ENCODE measurements at regions not wholly inside any gene's neighbourhood (a gene's known extent, or its start where the extent isn't known, plus 50 kb on each side); places are given as distances from the start of the nearest gene placed in this dataset.

DNA sequence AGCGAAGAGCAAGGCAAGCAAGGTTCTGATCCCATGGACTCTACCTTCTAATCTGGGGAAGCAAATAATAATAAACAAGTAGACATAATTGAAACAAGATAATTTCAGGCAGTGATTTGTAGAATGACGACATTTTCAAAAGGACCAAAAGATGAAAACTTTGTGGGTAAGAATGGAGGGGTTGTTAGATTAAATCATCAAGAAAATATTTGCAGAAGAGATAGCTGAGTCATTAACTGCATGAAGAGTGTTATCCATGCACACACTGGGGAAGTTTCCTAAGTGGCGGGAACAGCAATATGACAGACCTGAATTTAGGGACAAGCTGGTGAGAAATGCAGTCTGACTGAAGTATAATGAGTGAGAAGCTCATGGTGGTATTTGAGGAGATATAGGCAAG lies 583.1 kb upstream of the RGS18 start:
- no peaks in the 10 kb centered on the region for H4K20me1 ChIP-seq (ENCODE audit: control insufficient read depth, insufficient read depth, insufficient read length)
- no peaks in the 10 kb centered on the region for H3K79me1 ChIP-seq (ENCODE audit: insufficient read depth, low read depth, low read length, poor library complexity, severe bottlenecking)
- no peak overlapping the region for H3K14ac ChIP-seq (ENCODE audit: insufficient read depth, low read length)
- Mint-ChIP-seq H3K27ac (no peak overlapping the region), H3K36me3 (ENCODE audit: insufficient read depth in 1 of 3, low read depth in 3 of 3) (no peaks in the 10 kb centered on the region), H3K4me1 (no peaks in the 10 kb centered on the region), H3K4me3 (no peak overlapping the region), H3K27me3 (ENCODE audit: low read depth) (no peaks in the 10 kb centered on the region), H3K9me3 (peaks cover 0 to 4% of the 10 kb centered on the region in 2 experiments; a peak in 1 of 5 replicates)
- H2AK5ac ChIP-seq (ENCODE audit: insufficient read length, low read length), result no peak overlapping the region
- H2BK12ac ChIP-seq (ENCODE audit: insufficient read length, low read depth, low read length), result no peak overlapping the region
- no peak for TF ChIP-seq CTCF (conservative IDR thresholded peaks at IDR 0.05)
- no peak overlapping the region for H4K91ac ChIP-seq (ENCODE audit: insufficient read length, low read depth, low read length)
- H3K23me2 ChIP-seq (ENCODE audit: insufficient read length, low read depth, low read length, poor library complexity, severe bottlenecking), result no peaks in the 10 kb centered on the region
- no peak overlapping the region for H2BK5ac ChIP-seq (ENCODE audit: insufficient read length, low read length)
- H3K9ac ChIP-seq (ENCODE audit: extremely low read depth, insufficient read length, low read length), result no peak overlapping the region
- H3K27ac ChIP-seq (ENCODE audit: insufficient read length, low read depth, low read length), result no peak overlapping the region
- H3K56ac ChIP-seq (ENCODE audit: insufficient read length, low read depth, low read length), result no peak overlapping the region
- H4K5ac ChIP-seq (ENCODE audit: insufficient read length, low read depth, low read length), result no peak overlapping the region
- no peak overlapping the region for H2BK120ac ChIP-seq (ENCODE audit: low read depth, low read length, poor library complexity, severe bottlenecking)
- H3K4me1 ChIP-seq (ENCODE audit: insufficient read depth, low read length), result no peaks in the 10 kb centered on the region
- no peak overlapping the region for H3K4ac ChIP-seq (ENCODE audit: low read depth, low read length)
- no peak overlapping the region for H4K8ac ChIP-seq (replicated peaks; ENCODE audit: insufficient read length, low read depth, low read length)
- DNase-seq, result no peak
- H2AFZ ChIP-seq (ENCODE audit: low read length), result no peak overlapping the region
- H3K9me3 ChIP-seq (ENCODE audit: control insufficient read depth, low read depth, low read length), result no peaks in the 10 kb centered on the region
- H2BK20ac ChIP-seq (ENCODE audit: low read depth, low read length, poor library complexity, severe bottlenecking), result no peak overlapping the region
- H3T11ph ChIP-seq (ENCODE audit: low read length), result no peak overlapping the region
- WGBS (ENCODE audit: extremely low coverage, insufficient read length, low lambda C conversion rate), result no CpG with 5 or more reads among the region's 3 CpGs
- H3K27me3 ChIP-seq (ENCODE audit: insufficient read depth, low read length), result no peaks in the 10 kb centered on the region
- no peak overlapping the region for H3K4me2 ChIP-seq (ENCODE audit: insufficient read depth, insufficient read length, low read length)
- no peak overlapping the region for H2BK15ac ChIP-seq (ENCODE audit: low read depth, low read length)
- no peak overlapping the region for H3K18ac ChIP-seq (ENCODE audit: insufficient read length, low read depth, low read length)
- H3K23ac ChIP-seq (ENCODE audit: insufficient read length, low read depth, low read length), result no peak overlapping the region
- H3K79me2 ChIP-seq (ENCODE audit: insufficient read depth, low read length), result no peaks in the 10 kb centered on the region
